GM23338 (cell line): ENCODE measurements at regions not wholly inside any gene's neighbourhood (a gene's known extent, or its start where the extent isn't known, plus 50 kb on each side); places are given as distances from the start of the nearest gene placed in this dataset.

Experiments
- ATAC-seq: fragments of 200-7000 bp; cut with Tn5 transposase; 3 replicates; pipeline ENCODE4 v1.9.1; 2020
- DNase-seq: peaks from one replicate; pipeline ENCODE4 v3.0.0-alpha.2; 2015; ENCODE audit warnings: low spot score
- H2AFZ ChIP-seq: fragments of 200-600 bp; sonication (generic); 2 replicates; pipeline ENCODE4 v1.8.0; 2016; ENCODE audit warnings: antibody characterized with exemption, mild to moderate bottlenecking, moderate library complexity
- H3F3A ChIP-seq: fragments of 200-600 bp; sonication (generic); replicated peaks from 2 replicates; pipeline ENCODE4 v1.8.0; 2017; ENCODE audit warnings: antibody characterized with exemption, mixed run types, low read depth
- H3K27ac ChIP-seq: fragments of 200-600 bp; sonication (generic); 2 replicates; pipeline ENCODE4 v1.6.1; 2016; ENCODE audit warnings: low read depth
- H3K27me3 ChIP-seq: fragments of 200-600 bp; sonication (generic); 2 replicates; pipeline ENCODE4 v1.8.0; 2016; ENCODE audit warnings: mild to moderate bottlenecking, mixed run types, moderate library complexity; ENCODE audit not compliant: insufficient read depth
- H3K36me3 ChIP-seq: fragments of 200-600 bp; sonication (generic); 2 replicates; pipeline ENCODE4 v1.8.0; 2016; ENCODE audit warnings: mild to moderate bottlenecking; ENCODE audit not compliant: insufficient read depth
- H3K4me1 ChIP-seq: fragments of 200-600 bp; sonication (generic); 2 replicates; pipeline ENCODE4 v1.8.0; 2016; ENCODE audit warnings: mild to moderate bottlenecking, moderate library complexity; ENCODE audit not compliant: insufficient read depth
- H3K4me2 ChIP-seq: fragments of 200-600 bp; sonication (generic); 2 replicates; pipeline ENCODE4 v1.7.1; 2017; ENCODE audit warnings: mixed run types
- H3K4me3 ChIP-seq: fragments of 200-600 bp; sonication (generic); 2 replicates; pipeline ENCODE4 v1.6.1; 2016; ENCODE audit warnings: mixed run types
- H3K79me2 ChIP-seq: fragments of 200-600 bp; sonication (generic); replicated peaks from 2 replicates; pipeline ENCODE4 v1.8.0; 2017; ENCODE audit warnings: mild to moderate bottlenecking; ENCODE audit not compliant: insufficient read depth
- H3K9me2 ChIP-seq: fragments of 200-600 bp; sonication (generic); 2 replicates; pipeline ENCODE4 v1.8.0; 2017; ENCODE audit not compliant: insufficient read depth
- H4K20me1 ChIP-seq: fragments of 200-600 bp; sonication (generic); replicated peaks from 2 replicates; pipeline ENCODE4 v1.8.0; 2017; ENCODE audit warnings: mild to moderate bottlenecking; ENCODE audit not compliant: insufficient read depth
- H3K27ac Mint-ChIP-seq: 2 replicates; pipeline ENCODE4 v1.8.0; 2020; ENCODE audit warnings: inconsistent platforms, mild to moderate bottlenecking, moderate library complexity, mixed read lengths
- H3K27me3 Mint-ChIP-seq: 3 replicates; pipeline ENCODE4 v1.8.0; 2022; ENCODE audit warnings: low read depth, mild to moderate bottlenecking, moderate library complexity, mixed read lengths, inconsistent platforms; ENCODE audit not compliant: insufficient read depth, poor library complexity
- H3K36me3 Mint-ChIP-seq: 3 replicates; pipeline ENCODE4 v1.8.0; 2021; ENCODE audit warnings: low read depth, mild to moderate bottlenecking, inconsistent platforms, moderate library complexity, mixed read lengths
- H3K4me1 Mint-ChIP-seq: 3 replicates; pipeline ENCODE4 v1.8.0; 2020; ENCODE audit warnings: mild to moderate bottlenecking, inconsistent platforms, mixed read lengths
- H3K4me3 Mint-ChIP-seq: 3 replicates; pipeline ENCODE4 v1.8.0; 2021; ENCODE audit warnings: moderate library complexity, mild to moderate bottlenecking, inconsistent platforms, mixed read lengths
- H3K9me3 Mint-ChIP-seq: 3 replicates; pipeline ENCODE4 v1.8.0; 2020; ENCODE audit warnings: moderate library complexity, mild to moderate bottlenecking, inconsistent platforms, mixed read lengths
- CREB1 ChIP-seq: fragments of 250-450 bp; sonication (Bioruptor Pico); IDR thresholded peaks from 2 replicates; pipeline ENCODE4 v1.5.0; 2020; ENCODE audit warnings: low read depth, mild to moderate bottlenecking, moderate library complexity
- CTCF ChIP-seq, 2 experiments: fragments of 200-600 bp in 1 of 2; sonication (generic) in 1 of 2; conservative IDR thresholded peaks; 2 replicates each; pipeline versions ENCODE4 v1.5.1 to v1.6.1; 2016 to 2017; ENCODE audit warnings: antibody characterized with exemption in 2 of 2, low read depth in 2 of 2, mild to moderate bottlenecking in 2 of 2, moderate library complexity in 1 of 2
- ETS1 ChIP-seq: IDR thresholded peaks from 2 replicates; pipeline ENCODE4 v1.6.1; 2016; ENCODE audit warnings: antibody characterized with exemption
- EZH2phosphoT487 ChIP-seq: fragments of 200-600 bp; sonication (generic); IDR thresholded peaks from one replicate; pipeline ENCODE4 v1.8.1; 2018; ENCODE audit warnings: antibody characterized with exemption; ENCODE audit not compliant: unreplicated experiment
- JUNB ChIP-seq: IDR thresholded peaks from one replicate; pipeline ENCODE4 v1.6.1; 2016; ENCODE audit warnings: antibody characterized with exemption; ENCODE audit not compliant: unreplicated experiment
- NANOG ChIP-seq: IDR thresholded peaks from 2 replicates; pipeline ENCODE4 v1.6.1; 2016; ENCODE audit warnings: antibody characterized with exemption, borderline replicate concordance
- POLR2AphosphoS5 ChIP-seq: IDR thresholded peaks from 2 replicates; pipeline ENCODE4 v1.6.1; 2016; ENCODE audit warnings: antibody characterized with exemption, low read depth
- REST ChIP-seq: IDR thresholded peaks from one replicate; pipeline ENCODE4 v1.6.1; 2018; ENCODE audit warnings: antibody characterized with exemption; ENCODE audit not compliant: unreplicated experiment
- STAT1 ChIP-seq: IDR thresholded peaks from one replicate; pipeline ENCODE4 v1.6.1; 2016; ENCODE audit warnings: antibody characterized with exemption; ENCODE audit not compliant: unreplicated experiment
- ZNF331 ChIP-seq: fragments of 250-450 bp; sonication (Bioruptor Pico); IDR thresholded peaks from 2 replicates; pipeline ENCODE4 v1.5.0; 2020; ENCODE audit warnings: low read depth, mild to moderate bottlenecking, moderate library complexity

GRCh38 chr9:23542438-23542837 is 283.6 kb downstream of the ELAVL2 start:
- Histone ChIP-seq H3K4me2 (no peak overlapping the region), H3K79me2 (no peaks in the 10 kb centered on the region), H3K27me3 (peaks cover 13% of the 10 kb centered on the region), H3K4me3 (no peak overlapping the region), H3K4me1 (no peaks in the 10 kb centered on the region; the same call in 1 of the 2 replicates), H2AFZ (no peak overlapping the region), H3K27ac (no peak overlapping the region), H3K36me3 (no peaks in the 10 kb centered on the region), H4K20me1 (no peaks in the 10 kb centered on the region), H3K9me2 (peaks cover 5% of the 10 kb centered on the region; the same call in 1 of the 2 replicates), H3F3A (no peaks in the 10 kb centered on the region)
- Mint-ChIP-seq H3K4me3 (no peak overlapping the region), H3K27ac (no peak overlapping the region), H3K4me1 (peaks cover 26% of the 10 kb centered on the region), H3K9me3 (no peaks in the 10 kb centered on the region), H3K36me3 (no peaks in the 10 kb centered on the region; the same call in 2 of the 3 replicates), H3K27me3 (peaks cover 3% of the 10 kb centered on the region)
- no peak for ATAC-seq
- TF ChIP-seq NANOG = no peak
- no peak for DNase-seq

GRCh38 chr9:23542927-23543326 is 283.1 kb downstream of the ELAVL2 start:
- H3K27me3 Mint-ChIP-seq = peaks cover 3% of the 10 kb centered on the region
- no peak overlapping the region for H3K27ac ChIP-seq
- peaks cover 5% of the 10 kb centered on the region; the same call in 1 of the 2 replicates for H3K9me2 ChIP-seq
- H3K27ac Mint-ChIP-seq = peak overlapping the region; percentile 47; the same call in 1 of the 2 replicates
- peak overlapping the region; percentile 93 for H2AFZ ChIP-seq
- no peaks in the 10 kb centered on the region for H4K20me1 ChIP-seq
- no peaks in the 10 kb centered on the region for H3K36me3 ChIP-seq
- H3K4me3 Mint-ChIP-seq = no peak overlapping the region
- TF ChIP-seq CTCF (conservative IDR thresholded peaks at IDR 0.05; ENCODE audit: low read depth in 2 of 2) (no peak), ZNF331 (no peak), EZH2phosphoT487 (no peak), REST (no peak), STAT1 (no peak), POLR2AphosphoS5 (no peak), CREB1 (CRISPR knock-in tag) (no peak), NANOG (no peak), ETS1 (no peak), JUNB (no peak)
- peaks cover 24% of the 10 kb centered on the region for H3K4me1 Mint-ChIP-seq
- H3K9me3 Mint-ChIP-seq = no peaks in the 10 kb centered on the region
- H3K27me3 ChIP-seq = peaks cover 9% of the 10 kb centered on the region; the same call in 1 of the 2 replicates
- H3K79me2 ChIP-seq = no peaks in the 10 kb centered on the region
- no peak overlapping the region for H3K4me3 ChIP-seq
- DNase-seq = no peak
- H3K4me1 ChIP-seq = no peaks in the 10 kb centered on the region
- no peak overlapping the region for H3K4me2 ChIP-seq
- ATAC-seq = no peak
- no peaks in the 10 kb centered on the region for H3F3A ChIP-seq
- H3K36me3 Mint-ChIP-seq = no peaks in the 10 kb centered on the region; the same call in 2 of the 3 replicates
